CD14-positive monocyte (primary cell): ENCODE measurements at regions not wholly inside any gene's neighbourhood (a gene's known extent, or its start where the extent isn't known, plus 50 kb on each side); places are given as distances from the start of the nearest gene placed in this dataset.

Experiments used
- DNase-seq, 3 donors: peaks; one replicate each; pipeline ENCODE4 v3.0.0-alpha.2; 2011 to 2022
- H2AFZ ChIP-seq: 2 replicates; pipeline ENCODE4 v1.6.0; 2012; ENCODE audit warnings: mild to moderate bottlenecking, low read depth, low read length, inconsistent platforms; ENCODE audit not compliant: insufficient read depth, poor library complexity, severe bottlenecking
- H3K27ac ChIP-seq, 2 donors: 1 replicate in 1 of 2; 2 replicates in 1 of 2; pipeline ENCODE4 v1.5.1; 2012 to 2013; ENCODE audit warnings: low read length in 2 of 2, control low read depth in 1 of 2, inconsistent platforms in 1 of 2, low read depth in 1 of 2, mild to moderate bottlenecking in 1 of 2
- H3K27me3 ChIP-seq, 2 donors: one replicate each; pipeline versions ENCODE4 v1.6.0 to v1.6.1; 2011 to 2013; ENCODE audit warnings: low read length in 2 of 2; ENCODE audit not compliant: control insufficient read depth in 2 of 2, insufficient read depth in 2 of 2
- H3K36me3 ChIP-seq, 2 donors: replicated peaks in 1 of 2; 1 replicate in 1 of 2; 2 replicates in 1 of 2; pipeline versions ENCODE4 v1.5.1 to v1.6.1; 2012 to 2013; ENCODE audit warnings: low read length in 2 of 2, control low read depth in 1 of 2, inconsistent platforms in 1 of 2, mild to moderate bottlenecking in 1 of 2; ENCODE audit not compliant: insufficient read depth in 2 of 2, control insufficient read depth in 1 of 2
- H3K4me1 ChIP-seq, 2 donors: 1 replicate in 1 of 2; 2 replicates in 1 of 2; pipeline versions ENCODE4 v1.5.1 to v1.6.1; 2012 to 2013; ENCODE audit warnings: low read length in 2 of 2, control low read depth in 1 of 2, inconsistent platforms in 1 of 2, mild to moderate bottlenecking in 1 of 2, moderate library complexity in 1 of 2; ENCODE audit not compliant: insufficient read depth in 2 of 2, control insufficient read depth in 1 of 2
- H3K4me2 ChIP-seq: replicated peaks from 2 replicates; pipeline ENCODE3; 2012; ENCODE audit warnings: low read length, moderate library complexity, mild to moderate bottlenecking; ENCODE audit not compliant: poor library complexity, severe bottlenecking; ENCODE audit errors: extremely low read depth
- H3K4me3 ChIP-seq, 3 experiments: fragments of 200-600 bp in 1 of 3; sonication (generic) in 1 of 3; replicated peaks in 1 of 3; 1 replicate in 2 of 3; 2 replicates in 1 of 3; pipeline ENCODE4 v1.5.1; 2011 to 2013; ENCODE audit warnings: low read length in 3 of 3, mild to moderate bottlenecking in 3 of 3, control low read depth in 2 of 3, low read depth in 2 of 3, inconsistent platforms in 1 of 3, moderate library complexity in 1 of 3
- H3K79me2 ChIP-seq: 2 replicates; pipeline ENCODE4 v1.6.0; 2012; ENCODE audit warnings: mild to moderate bottlenecking, control low read depth, inconsistent platforms, low read length, moderate library complexity; ENCODE audit not compliant: insufficient read depth
- H3K9ac ChIP-seq: 2 replicates; pipeline ENCODE4 v1.6.0; 2017; ENCODE audit warnings: low read length, mild to moderate bottlenecking; ENCODE audit not compliant: insufficient read depth, poor library complexity, severe bottlenecking
- H3K9me3 ChIP-seq, 2 donors: replicated peaks in 1 of 2; 1 replicate in 1 of 2; 2 replicates in 1 of 2; pipeline versions ENCODE4 v1.5.1 to v1.6.1; 2012 to 2013; ENCODE audit warnings: low read length in 2 of 2, control low read depth in 1 of 2; ENCODE audit not compliant: control insufficient read depth in 1 of 2, insufficient read depth in 1 of 2
- H4K20me1 ChIP-seq: 2 replicates; pipeline ENCODE4 v1.6.0; 2012; ENCODE audit warnings: mild to moderate bottlenecking, low read length, control low read depth, moderate library complexity; ENCODE audit not compliant: insufficient read depth
- H3K27ac Mint-ChIP-seq, 7 donors: one replicate each; pipeline ENCODE4 v1.8.0; 2020; ENCODE audit warnings: mild to moderate bottlenecking in 7 of 7, mixed read lengths in 7 of 7, moderate library complexity in 6 of 7, inconsistent platforms in 2 of 7
- H3K27me3 Mint-ChIP-seq, 3 donors: one replicate each; pipeline ENCODE4 v1.8.0; 2021 to 2022; ENCODE audit warnings: low read depth in 3 of 3, mild to moderate bottlenecking in 3 of 3, mixed read lengths in 3 of 3, moderate library complexity in 3 of 3, inconsistent platforms in 1 of 3
- H3K36me3 Mint-ChIP-seq, 2 donors: one replicate each; pipeline ENCODE4 v1.8.0; 2020; ENCODE audit warnings: mixed read lengths in 2 of 2, inconsistent platforms in 1 of 2, mild to moderate bottlenecking in 1 of 2
- H3K4me1 Mint-ChIP-seq: one replicate; pipeline ENCODE4 v1.8.0; 2020; ENCODE audit warnings: mild to moderate bottlenecking, mixed read lengths
- H3K4me3 Mint-ChIP-seq, 2 donors: one replicate each; pipeline ENCODE4 v1.8.0; 2020; ENCODE audit warnings: mild to moderate bottlenecking in 2 of 2, mixed read lengths in 2 of 2, moderate library complexity in 1 of 2
- H3K9me3 Mint-ChIP-seq, 7 donors: one replicate each; pipeline ENCODE4 v1.8.0; 2020 to 2022; ENCODE audit warnings: mixed read lengths in 7 of 7, mild to moderate bottlenecking in 6 of 7, moderate library complexity in 6 of 7, inconsistent platforms in 2 of 7
- CTCF ChIP-seq: fragments of 200-600 bp; IDR thresholded peaks from one replicate; pipeline ENCODE4 v1.8.0; 2022; ENCODE audit warnings: antibody characterized with exemption, mild to moderate bottlenecking
- WGBS: methylation state at CpG from one replicate; pipeline ENCODE4 v1.1.5; 2013; ENCODE audit warnings: missing lambda C conversion rate; ENCODE audit not compliant: insufficient coverage; 5-methylcytosine and 5-hydroxymethylcytosine counted together
- intact Hi-C, 2 donors: fragments of 100-400 bp; cut with micrococcal nuclease; formaldehyde crosslinking; loops; one replicate each; pipeline versions ENCODE4 v1.15.0 to v1.15.1; 2023

- no peak overlapping the region for H3K4me3 ChIP-seq
- TF ChIP-seq CTCF, result no peak
- H3K9me3 ChIP-seq, result no peaks in the 10 kb centered on the region
- H3K27ac Mint-ChIP-seq, result no peak overlapping the region
- H2AFZ ChIP-seq, result no peak overlapping the region
- no peak overlapping the region for H3K4me3 Mint-ChIP-seq
- peaks cover 3% of the 10 kb centered on the region for H3K4me1 Mint-ChIP-seq
- DNase-seq, result no peak
- H3K27me3 ChIP-seq, result no peaks in the 10 kb centered on the region
- intact Hi-C loops, result no loop called here
- no peaks in the 10 kb centered on the region for H3K79me2 ChIP-seq
- no peaks in the 10 kb centered on the region for H3K4me1 ChIP-seq
- H4K20me1 ChIP-seq, result no peaks in the 10 kb centered on the region
- H3K36me3 ChIP-seq, result no peaks in the 10 kb centered on the region
- H3K36me3 Mint-ChIP-seq, result no peaks in the 10 kb centered on the region
- no peak overlapping the region for H3K9ac ChIP-seq
- peaks cover 0 to 4% (median 0%) of the 10 kb centered on the region in 7 donors for H3K9me3 Mint-ChIP-seq
- WGBS, result 71% methylated on average over 4 of the region's 8 CpGs
- peaks cover 0 to 3% (median 0%) of the 10 kb centered on the region in 3 donors for H3K27me3 Mint-ChIP-seq
- H3K4me2 ChIP-seq, result no peak overlapping the region
- H3K27ac ChIP-seq, result no peak overlapping the region
Measured at GRCh38 chr2:204033611-204034495, 97.3 kb downstream of the ICOS start.

- TF ChIP-seq CTCF, result no peak
- no peak overlapping the region for H3K4me2 ChIP-seq
- H3K9ac ChIP-seq, result no peak overlapping the region
- no peaks in the 10 kb centered on the region for H3K9me3 ChIP-seq
- H3K79me2 ChIP-seq, result no peaks in the 10 kb centered on the region
- Mint-ChIP-seq H3K9me3 (peaks cover 0 to 7% (median 2%) of the 10 kb centered on the region in 7 donors), H3K36me3 (no peaks in the 10 kb centered on the region), H3K27me3 (peaks cover 0 to 3% (median 1%) of the 10 kb centered on the region in 3 donors), H3K4me1 (peaks cover 3% of the 10 kb centered on the region), H3K27ac (no peak overlapping the region), H3K4me3 (no peak overlapping the region)
- H2AFZ ChIP-seq, result no peak overlapping the region
- H3K36me3 ChIP-seq, result no peaks in the 10 kb centered on the region
- H3K4me1 ChIP-seq, result no peaks in the 10 kb centered on the region
- no CpG with 5 or more reads among the region's 4 CpGs for whole genome bisulfite sequencing
- H4K20me1 ChIP-seq, result no peaks in the 10 kb centered on the region
- intact Hi-C loops, result no loop called here
- H3K27me3 ChIP-seq, result peaks cover 0 to 4% of the 10 kb centered on the region in 2 donors
- no peak overlapping the region for H3K4me3 ChIP-seq
- H3K27ac ChIP-seq, result no peak overlapping the region
- DNase-seq, result no peak
Measured at GRCh38 chr2:204036706-204037105, 100.1 kb downstream of the ICOS start.
